ENCODE measurements at regions not wholly inside any gene's neighbourhood (a gene's known extent, or its start where the extent isn't known, plus 50 kb on each side); places are given as distances from the start of the nearest gene placed in this dataset.
A peak's percentile ranks its signal among the peaks of the same experiment; 100 is the strongest.
"Not testable (repeated sequence)": the region's sequence is repeated elsewhere in the genome, so short reads cannot be mapped to it uniquely, and the experiment has no call there.

- not testable (repeated sequence) for DNase-seq
Observed at GRCh38 chr18:14460364-14460763, 83.0 kb downstream of the POTEC start.

GRCh38 chr18:14459826-14460225 is 83.6 kb downstream of the POTEC start:
- DNase-seq = not testable (repeated sequence)

- DNase-seq = peak in 17 of 56 donors; percentile 0 to 63 (median 26)
Observed at GRCh38 chr18:14458009-14458945, 85.1 kb downstream of the POTEC start.

GRCh38 chr18:14450637-14451009 is 92.8 kb downstream of the POTEC start:
- peak in 8 of 56 donors; percentile 2 to 56 (median 14) for DNase-seq

- DNase-seq = peak in 24 of 56 donors; percentile 2 to 61 (median 22)
Observed at GRCh38 chr18:14449995-14450636, 93.3 kb downstream of the POTEC start.

- not testable (repeated sequence) for DNase-seq
Observed at GRCh38 chr18:14449062-14449461, 94.3 kb downstream of the POTEC start.

GRCh38 chr18:14447715-14448114 is 95.7 kb downstream of the POTEC start:
- not testable (repeated sequence) for DNase-seq

GRCh38 chr18:14435460-14435859 is 107.9 kb downstream of the POTEC start:
- DNase-seq = not testable (repeated sequence)

GRCh38 chr18:14432371-14432770 is 111.0 kb downstream of the POTEC start:
- DNase-seq = not testable (repeated sequence)

- peak in 41 of 56 donors; percentile 3 to 73 (median 38) for DNase-seq
Observed at GRCh38 chr18:14431031-14431521, 112.3 kb downstream of the POTEC start.

- peak in 10 of 56 donors; percentile 1 to 35 (median 6) for DNase-seq
Observed at GRCh38 chr18:14415806-14416205, 127.6 kb downstream of the POTEC start.

GRCh38 chr18:14415399-14415798 is 128.0 kb downstream of the POTEC start:
- not testable (repeated sequence) for DNase-seq

GRCh38 chr18:14395533-14395932 is 147.9 kb downstream of the POTEC start:
- DNase-seq = peak in 1 of 56 donors; percentile 22

- DNase-seq = not testable (repeated sequence)
Observed at GRCh38 chr18:14393563-14394103, 149.8 kb downstream of the POTEC start.

- not testable (repeated sequence) for DNase-seq
Observed at GRCh38 chr18:14392604-14393003, 150.8 kb downstream of the POTEC start.

- DNase-seq = not testable (repeated sequence)
Observed at GRCh38 chr18:14384961-14385360, 158.4 kb downstream of the POTEC start.

GRCh38 chr18:14382666-14383065 is 160.7 kb downstream of the POTEC start:
- not testable (repeated sequence) for DNase-seq

GRCh38 chr18:14379489-14379888 is 163.9 kb downstream of the POTEC start:
- DNase-seq = not testable (repeated sequence)

- not testable (repeated sequence) for DNase-seq
Observed at GRCh38 chr18:14378376-14378775, 165.0 kb downstream of the POTEC start.

GRCh38 chr18:14361346-14361745 is 182.1 kb downstream of the POTEC start:
- not testable (repeated sequence) for DNase-seq

- DNase-seq = not testable (repeated sequence)
Observed at GRCh38 chr18:14357553-14358297, 185.7 kb downstream of the POTEC start.

Data from amygdala (tissue), 56 donors.